ENCODE measurements at regions not wholly inside any gene's neighbourhood (a gene's known extent, or its start where the extent isn't known, plus 50 kb on each side); places are given as distances from the start of the nearest gene placed in this dataset.

GRCh38 chrX:46330981-46331380 is 214.2 kb downstream of the ZNF674 start:
- no peak for TF ChIP-seq GABPB1 (CRISPR knock-in tag; IDR thresholded peaks at IDR 0.05)
- no peak for TF ChIP-seq KDM1A (CRISPR knock-in tag; IDR thresholded peaks at IDR 0.05)
- TF ChIP-seq CTCF (CRISPR knock-in tag; IDR thresholded peaks at IDR 0.05): no peak
- TF ChIP-seq THAP11 (CRISPR knock-in tag; IDR thresholded peaks at IDR 0.05): no peak
- no peak for TF ChIP-seq ZNF431 (CRISPR knock-in tag; IDR thresholded peaks at IDR 0.05; ENCODE audit: borderline replicate concordance, low read depth)
- no peak for TF ChIP-seq RAD21 (CRISPR knock-in tag; IDR thresholded peaks at IDR 0.05)
- TF ChIP-seq POLR2AphosphoS5 (IDR thresholded peaks at IDR 0.05; ENCODE audit: low read depth, low read length): no peak
- TF ChIP-seq ETV5 (CRISPR knock-in tag; IDR thresholded peaks at IDR 0.05; ENCODE audit: borderline replicate concordance): no peak
- TF ChIP-seq PLRG1 (conservative IDR thresholded peaks at IDR 0.05): no peak
- no peak for TF ChIP-seq TBP (CRISPR knock-in tag; IDR thresholded peaks at IDR 0.05)
- no peak for TF ChIP-seq ZBTB43 (CRISPR knock-in tag; conservative IDR thresholded peaks at IDR 0.05)
